ENCODE measurements at regions not wholly inside any gene's neighbourhood (a gene's known extent, or its start where the extent isn't known, plus 50 kb on each side); places are given as distances from the start of the nearest gene placed in this dataset.
"Not testable (repeated sequence)": the region's sequence is repeated elsewhere in the genome, so short reads cannot be mapped to it uniquely, and the experiment has no call there.

GRCh38 chr7:120052884-120053382 lies 220.0 kb upstream of the KCND2 start:
- Histone ChIP-seq H3K36me3 (ENCODE audit: insufficient read depth, low read length) (no peaks in the 10 kb centered on the region; the same call in 1 of the 2 replicates), H3K9ac (ENCODE audit: low read depth, low read length) (no peak overlapping the region), H3K4me1 (ENCODE audit: insufficient read depth, low read length) (peaks cover 9% of the 10 kb centered on the region; the same call in 1 of the 2 replicates), H3K9me3 (ENCODE audit: control insufficient read depth, insufficient read depth, low read length) (no peaks in the 10 kb centered on the region)

- Histone ChIP-seq H3K9ac (ENCODE audit: low read depth, low read length) (no peak overlapping the region), H3K36me3 (ENCODE audit: insufficient read depth, low read length) (no peaks in the 10 kb centered on the region; the same call in 1 of the 2 replicates), H3K4me1 (ENCODE audit: insufficient read depth, low read length) (peaks cover 9% of the 10 kb centered on the region; the same call in 1 of the 2 replicates), H3K9me3 (ENCODE audit: control insufficient read depth, insufficient read depth, low read length) (no peaks in the 10 kb centered on the region)
These were observed 219.5 kb upstream of the KCND2 start for GRCh38 chr7:120053390-120053961.

- Histone ChIP-seq H3K4me1 (ENCODE audit: insufficient read depth, low read length) (peaks cover 9% of the 10 kb centered on the region; the same call in 1 of the 2 replicates), H3K9me3 (ENCODE audit: control insufficient read depth, insufficient read depth, low read length) (no peaks in the 10 kb centered on the region), H3K36me3 (ENCODE audit: insufficient read depth, low read length) (no peaks in the 10 kb centered on the region; the same call in 1 of the 2 replicates), H3K9ac (ENCODE audit: low read depth, low read length) (no peak overlapping the region)
These were observed 218.4 kb upstream of the KCND2 start for GRCh38 chr7:120054376-120055100.

- H3K9me3 ChIP-seq (ENCODE audit: control insufficient read depth, insufficient read depth, low read length), result no peaks in the 10 kb centered on the region
- no peak overlapping the region for H3K9ac ChIP-seq (ENCODE audit: low read depth, low read length)
- H3K36me3 ChIP-seq (ENCODE audit: insufficient read depth, low read length), result no peaks in the 10 kb centered on the region; the same call in 1 of the 2 replicates
- peaks cover 9% of the 10 kb centered on the region; the same call in 1 of the 2 replicates for H3K4me1 ChIP-seq (ENCODE audit: insufficient read depth, low read length)
These were observed 217.7 kb upstream of the KCND2 start for GRCh38 chr7:120055300-120055699.

GRCh38 chr7:120056227-120056626 lies 216.7 kb upstream of the KCND2 start:
- peaks cover 9% of the 10 kb centered on the region; the same call in 1 of the 2 replicates for H3K4me1 ChIP-seq (ENCODE audit: insufficient read depth, low read length)
- H3K9ac ChIP-seq (ENCODE audit: low read depth, low read length), result no peak overlapping the region
- no peaks in the 10 kb centered on the region; the same call in 1 of the 2 replicates for H3K36me3 ChIP-seq (ENCODE audit: insufficient read depth, low read length)
- no peaks in the 10 kb centered on the region for H3K9me3 ChIP-seq (ENCODE audit: control insufficient read depth, insufficient read depth, low read length)

- no peaks in the 10 kb centered on the region for H3K9me3 ChIP-seq (ENCODE audit: control insufficient read depth, insufficient read depth, low read length)
- no peaks in the 10 kb centered on the region; the same call in 1 of the 2 replicates for H3K36me3 ChIP-seq (ENCODE audit: insufficient read depth, low read length)
- no peak overlapping the region for H3K9ac ChIP-seq (ENCODE audit: low read depth, low read length)
- peaks cover 9% of the 10 kb centered on the region; the same call in 1 of the 2 replicates for H3K4me1 ChIP-seq (ENCODE audit: insufficient read depth, low read length)
These were observed 213.3 kb upstream of the KCND2 start for GRCh38 chr7:120059641-120060040.

GRCh38 chr7:120060281-120060680 lies 212.7 kb upstream of the KCND2 start:
- H3K9ac ChIP-seq (ENCODE audit: low read depth, low read length), result no peak overlapping the region
- H3K9me3 ChIP-seq (ENCODE audit: control insufficient read depth, insufficient read depth, low read length), result no peaks in the 10 kb centered on the region
- peaks cover 4% of the 10 kb centered on the region; the same call in 1 of the 2 replicates for H3K4me1 ChIP-seq (ENCODE audit: insufficient read depth, low read length)
- no peaks in the 10 kb centered on the region; the same call in 1 of the 2 replicates for H3K36me3 ChIP-seq (ENCODE audit: insufficient read depth, low read length)

GRCh38 chr7:120060875-120061274 lies 212.1 kb upstream of the KCND2 start:
- no peaks in the 10 kb centered on the region for H3K4me1 ChIP-seq (ENCODE audit: insufficient read depth, low read length)
- no peaks in the 10 kb centered on the region for H3K9me3 ChIP-seq (ENCODE audit: control insufficient read depth, insufficient read depth, low read length)
- no peak overlapping the region for H3K9ac ChIP-seq (ENCODE audit: low read depth, low read length)
- no peaks in the 10 kb centered on the region; the same call in 1 of the 2 replicates for H3K36me3 ChIP-seq (ENCODE audit: insufficient read depth, low read length)

- Histone ChIP-seq H3K9me3 (ENCODE audit: control insufficient read depth, insufficient read depth, low read length) (no peaks in the 10 kb centered on the region; the same call in 1 of the 2 replicates), H3K36me3 (ENCODE audit: insufficient read depth, low read length) (no peaks in the 10 kb centered on the region), H3K9ac (ENCODE audit: low read depth, low read length) (no peak overlapping the region)
These were observed 208.4 kb upstream of the KCND2 start for GRCh38 chr7:120064565-120064964.

GRCh38 chr7:120066898-120067297 lies 206.1 kb upstream of the KCND2 start:
- H3K4me1 ChIP-seq (ENCODE audit: insufficient read depth, low read length); H3K9me3 ChIP-seq (ENCODE audit: control insufficient read depth, insufficient read depth, low read length); H3K9ac ChIP-seq (ENCODE audit: low read depth, low read length); H3K36me3 ChIP-seq (ENCODE audit: insufficient read depth, low read length): not testable (repeated sequence)

More at GRCh38 chr7:120064565-120064964, 208.4 kb upstream of the KCND2 start:
- no peaks in the 10 kb centered on the region for H3K4me1 ChIP-seq (ENCODE audit: insufficient read depth, low read length)

GRCh38 chr7:120070201-120070600 lies 202.8 kb upstream of the KCND2 start:
- H3K9ac ChIP-seq (ENCODE audit: low read depth, low read length), result no peak overlapping the region
- H3K4me1 ChIP-seq (ENCODE audit: insufficient read depth, low read length), result no peaks in the 10 kb centered on the region
- H3K9me3 ChIP-seq (ENCODE audit: control insufficient read depth, insufficient read depth, low read length), result no peaks in the 10 kb centered on the region; the same call in 1 of the 2 replicates
- H3K36me3 ChIP-seq (ENCODE audit: insufficient read depth, low read length), result no peaks in the 10 kb centered on the region

- Histone ChIP-seq H3K9ac (ENCODE audit: low read depth, low read length) (no peak overlapping the region), H3K36me3 (ENCODE audit: insufficient read depth, low read length) (no peaks in the 10 kb centered on the region), H3K4me1 (ENCODE audit: insufficient read depth, low read length) (no peaks in the 10 kb centered on the region), H3K9me3 (ENCODE audit: control insufficient read depth, insufficient read depth, low read length) (no peaks in the 10 kb centered on the region)
These were observed 195.2 kb upstream of the KCND2 start for GRCh38 chr7:120077777-120078176.

GRCh38 chr7:120079022-120079421 lies 194.0 kb upstream of the KCND2 start:
- no peaks in the 10 kb centered on the region for H3K36me3 ChIP-seq (ENCODE audit: insufficient read depth, low read length)
- H3K9me3 ChIP-seq (ENCODE audit: control insufficient read depth, insufficient read depth, low read length), result no peaks in the 10 kb centered on the region
- no peaks in the 10 kb centered on the region for H3K4me1 ChIP-seq (ENCODE audit: insufficient read depth, low read length)
- H3K9ac ChIP-seq (ENCODE audit: low read depth, low read length), result no peak overlapping the region

- Histone ChIP-seq H3K36me3 (ENCODE audit: insufficient read depth, low read length) (no peaks in the 10 kb centered on the region), H3K4me1 (ENCODE audit: insufficient read depth, low read length) (no peaks in the 10 kb centered on the region), H3K9me3 (ENCODE audit: control insufficient read depth, insufficient read depth, low read length) (no peaks in the 10 kb centered on the region)
These were observed 193.3 kb upstream of the KCND2 start for GRCh38 chr7:120079704-120080103.

GRCh38 chr7:120086468-120086867 lies 186.5 kb upstream of the KCND2 start:
- H3K36me3 ChIP-seq (ENCODE audit: insufficient read depth, low read length); H3K9me3 ChIP-seq (ENCODE audit: control insufficient read depth, insufficient read depth, low read length); H3K4me1 ChIP-seq (ENCODE audit: insufficient read depth, low read length); H3K9ac ChIP-seq (ENCODE audit: low read depth, low read length): not testable (repeated sequence)

More at GRCh38 chr7:120079704-120080103, 193.3 kb upstream of the KCND2 start:
- H3K9ac ChIP-seq (ENCODE audit: low read depth, low read length), result no peak overlapping the region
